Cerebellar nuclear complex (tissue), 1 donor: ENCODE measurements at regions not wholly inside any gene's neighbourhood (a gene's known extent, or its start where the extent isn't known, plus 50 kb on each side); places are given as distances from the start of the nearest gene placed in this dataset.
"Not testable (repeated sequence)": the region's sequence is repeated elsewhere in the genome, so short reads cannot be mapped to it uniquely, and the experiment has no call there.

ENCODE experiments used
- DNase-seq, 2 experiments: peaks; one replicate each; lab custom pipeline; 2025; lab: John Stamatoyannopoulos, UW

DNA sequence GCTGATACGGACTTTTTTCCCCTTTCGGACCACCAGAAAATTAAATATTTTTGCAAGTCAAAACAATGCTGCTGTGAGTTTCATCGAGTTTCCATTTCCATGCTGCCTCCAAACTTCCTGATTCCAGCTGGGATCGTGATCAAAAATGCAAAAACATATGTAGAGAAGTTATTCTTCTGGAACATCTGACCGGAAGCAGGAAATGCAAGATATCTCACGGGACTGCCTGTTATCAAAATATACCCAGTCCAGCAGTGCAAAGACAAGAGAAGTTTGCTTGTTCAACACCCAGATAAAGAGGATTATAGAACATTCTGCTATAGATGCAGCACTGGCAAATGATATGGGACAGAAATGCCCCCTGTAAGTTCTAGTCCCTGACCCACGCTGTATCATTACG is 726.7 kb upstream of the NR2F2 start:
- DNase-seq = no peak

DNA sequence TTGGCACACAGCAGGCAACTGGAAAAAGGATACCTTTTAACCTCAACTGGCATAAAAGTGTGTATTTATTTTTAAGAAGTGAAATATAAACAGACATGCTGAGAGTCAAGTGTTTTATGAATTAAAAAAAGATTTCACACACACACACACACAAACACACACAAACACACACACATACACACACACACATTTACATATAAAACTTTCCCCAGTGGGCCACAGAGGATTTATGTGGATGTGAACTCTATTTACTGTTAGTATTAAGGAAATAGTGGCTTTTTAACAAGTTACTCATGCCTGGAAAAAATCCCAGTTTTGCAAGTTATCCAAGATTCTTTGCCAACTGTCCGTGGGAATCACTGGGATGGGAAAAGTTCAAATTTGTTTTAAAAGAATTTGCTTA is 725.9 kb upstream of the NR2F2 start:
- no peak for DNase-seq

DNA sequence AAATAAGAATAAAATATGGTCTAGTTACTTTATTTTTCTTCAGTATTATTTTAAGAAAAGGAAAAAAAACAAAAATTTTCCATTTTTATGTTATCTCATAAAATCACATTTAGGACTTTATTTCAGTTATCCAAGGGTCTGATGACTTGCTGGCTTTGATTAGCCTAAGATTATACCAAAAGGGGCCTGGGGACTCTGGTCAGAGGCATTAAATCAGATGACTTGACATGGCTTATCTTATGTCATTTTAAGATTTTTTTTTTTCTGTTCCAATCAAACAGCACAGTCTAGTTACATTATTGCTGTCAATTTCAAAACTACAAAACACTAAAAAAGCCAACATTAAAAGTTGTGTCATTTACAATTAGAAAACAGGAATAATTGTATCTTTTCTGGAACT is 725.4 kb upstream of the NR2F2 start:
- DNase-seq = no peak

DNA sequence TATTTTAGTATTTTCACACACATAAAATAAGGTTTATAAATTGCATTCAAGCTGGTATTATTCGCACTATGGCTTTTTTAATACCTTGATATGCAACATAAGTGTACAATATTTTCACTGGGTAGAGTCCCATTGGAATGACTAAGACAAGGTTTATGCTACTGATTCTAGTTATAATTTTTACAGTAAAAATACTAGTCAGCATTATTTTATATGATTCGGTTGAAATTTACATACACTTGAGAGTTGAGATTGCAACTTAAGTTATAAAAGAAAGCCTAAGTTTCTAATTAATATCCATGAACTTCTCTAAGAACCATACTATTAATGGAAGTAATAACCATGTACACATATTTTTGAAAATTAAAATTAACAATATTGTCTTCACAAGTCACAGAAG is 723.9 kb upstream of the NR2F2 start:
- no peak for DNase-seq

DNA sequence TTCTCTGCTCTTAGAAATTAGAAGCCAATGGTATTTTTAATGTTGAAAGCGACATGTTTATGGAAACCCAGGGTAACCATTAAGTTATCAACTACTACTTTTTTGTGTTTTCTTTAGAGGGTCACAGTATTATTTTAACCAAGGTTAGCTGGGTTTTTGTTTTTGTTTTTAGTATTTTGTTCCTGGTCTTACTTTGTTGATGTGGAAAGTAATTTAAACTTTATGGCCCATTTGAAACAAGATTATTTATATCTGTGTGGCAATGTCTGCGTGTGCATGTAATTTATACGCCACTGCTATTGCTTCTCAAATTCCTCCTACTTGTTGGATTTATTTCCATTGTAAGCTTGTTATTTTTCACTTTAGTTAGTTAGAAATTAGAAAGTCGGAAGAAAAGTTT is 722.1 kb upstream of the NR2F2 start:
- no peak for DNase-seq

DNA sequence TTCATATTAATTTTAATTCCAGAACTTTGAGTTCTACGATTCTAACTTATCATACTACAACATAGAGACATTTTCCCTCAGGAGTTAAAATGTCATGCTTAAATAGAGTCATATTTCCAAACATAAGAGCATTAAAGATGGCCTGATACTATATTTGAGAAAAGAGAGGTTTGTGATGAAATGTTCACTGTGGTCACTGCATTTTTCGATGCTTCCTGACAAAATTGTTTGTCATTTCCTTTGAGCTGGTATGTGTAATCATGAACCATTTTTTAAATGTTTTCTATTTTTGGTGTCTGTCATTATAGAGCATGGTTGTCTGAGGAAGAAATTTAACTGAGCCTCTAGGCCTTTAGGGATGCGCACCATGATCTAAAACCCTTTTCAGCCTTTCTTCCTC is 721.4 kb upstream of the NR2F2 start:
- DNase-seq = no peak

DNA sequence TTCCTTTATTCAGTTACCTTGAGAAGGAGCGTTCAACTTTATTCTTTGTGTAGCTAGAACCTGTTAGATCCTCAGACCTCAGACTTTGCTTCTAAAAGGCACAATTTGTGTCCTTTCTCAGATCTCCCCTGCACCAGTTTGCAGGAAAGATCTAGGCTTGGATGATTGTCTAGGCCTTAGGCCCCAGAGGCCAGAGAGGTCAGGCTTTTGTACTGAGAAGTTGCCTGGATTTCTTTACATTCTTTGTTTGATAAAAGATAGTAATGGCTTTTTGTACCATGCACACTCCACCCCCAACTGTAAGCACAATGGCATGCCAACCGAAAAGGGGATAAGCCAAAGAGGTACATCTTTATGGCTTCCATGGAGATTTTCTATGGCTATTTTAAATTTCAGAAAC is 719.6 kb upstream of the NR2F2 start:
- DNase-seq = no peak

DNA sequence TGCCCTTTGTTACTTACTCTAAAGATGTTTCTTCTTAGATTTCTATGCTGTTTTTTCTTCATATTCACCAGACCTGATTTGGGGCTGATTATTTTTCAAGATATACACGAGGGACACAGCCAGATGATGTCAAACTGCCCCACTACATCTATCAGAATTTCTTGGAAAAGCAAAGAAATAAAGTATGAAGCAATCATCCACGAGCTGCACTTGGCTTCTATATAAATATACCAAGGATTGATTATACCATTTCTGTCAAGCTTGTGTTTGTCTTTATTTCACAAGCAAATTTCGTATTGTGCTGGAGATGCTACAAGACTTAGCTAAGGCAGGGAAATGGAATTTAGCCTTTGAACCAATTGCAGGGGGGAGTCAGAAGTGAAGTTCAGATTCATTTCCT is 715.1 kb upstream of the NR2F2 start:
- no peak for DNase-seq

DNA sequence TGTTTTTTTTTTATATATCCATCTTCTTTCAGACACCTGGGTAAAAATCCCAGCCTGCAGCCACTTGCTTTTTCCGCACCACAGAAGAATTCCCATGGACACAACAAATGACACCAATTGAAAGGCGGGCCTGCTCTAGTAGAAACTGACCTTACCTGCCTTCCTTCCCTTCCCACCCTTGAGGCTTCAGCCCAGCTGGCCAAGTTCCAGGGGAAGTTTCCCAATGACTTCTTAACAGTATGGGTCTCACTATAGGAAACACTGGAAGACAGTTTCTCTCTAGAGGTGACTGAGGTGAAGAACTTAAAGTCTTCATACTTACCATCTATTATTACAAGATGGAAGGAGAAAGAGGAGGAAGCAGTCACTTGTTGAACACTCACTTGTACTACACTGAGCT is 714.2 kb upstream of the NR2F2 start:
- no peak for DNase-seq

DNA sequence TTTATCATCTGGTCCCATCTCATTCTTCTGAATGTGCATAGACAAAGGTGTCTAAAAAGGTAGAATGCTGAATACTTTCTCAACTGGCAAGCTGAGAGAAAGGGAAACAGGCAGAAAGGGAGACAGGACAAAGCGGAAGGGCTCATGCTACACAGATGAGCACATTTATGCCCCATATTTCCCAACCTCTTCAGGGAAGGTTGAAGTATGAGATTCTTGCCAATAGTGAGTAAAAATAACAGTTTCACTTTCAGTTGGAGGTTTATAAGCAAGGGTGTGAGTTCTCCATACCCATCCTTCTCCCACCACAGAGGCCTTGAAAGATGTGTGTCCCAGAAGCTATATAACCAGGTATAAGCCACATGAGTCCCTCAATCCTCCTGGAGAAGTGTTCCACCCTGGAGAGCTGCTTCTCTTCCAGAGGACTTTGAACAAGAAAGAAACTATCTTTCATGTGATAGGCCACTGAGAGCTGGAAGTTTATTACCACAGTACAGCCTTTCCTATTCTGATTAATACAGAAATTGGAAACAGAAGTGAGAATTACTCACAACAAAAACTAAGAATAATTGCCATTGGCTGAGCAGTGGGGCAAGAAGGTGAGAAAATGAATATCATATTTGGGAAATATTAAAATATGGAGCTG is 709.4 kb upstream of the NR2F2 start:
- no peak for DNase-seq

DNA sequence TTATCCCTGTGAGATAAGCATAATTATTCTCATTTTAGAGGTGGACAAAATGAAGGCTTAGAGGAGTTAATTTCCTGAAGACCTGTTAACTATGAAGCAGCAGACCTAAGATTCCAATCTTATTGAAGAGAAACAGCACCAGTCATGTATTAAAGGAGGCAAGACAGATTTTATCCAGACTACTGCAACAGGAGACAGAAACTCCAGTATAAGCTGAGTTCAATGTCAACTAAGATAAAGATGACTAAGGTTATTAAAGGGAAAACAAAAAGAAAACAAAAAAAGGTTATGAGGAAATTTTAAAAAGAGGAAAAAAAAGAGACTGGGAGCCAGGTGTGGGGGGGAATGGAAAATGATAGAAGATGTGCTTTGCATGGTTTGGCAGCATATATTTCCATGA is 707.7 kb upstream of the NR2F2 start:
- DNase-seq = no peak

DNA sequence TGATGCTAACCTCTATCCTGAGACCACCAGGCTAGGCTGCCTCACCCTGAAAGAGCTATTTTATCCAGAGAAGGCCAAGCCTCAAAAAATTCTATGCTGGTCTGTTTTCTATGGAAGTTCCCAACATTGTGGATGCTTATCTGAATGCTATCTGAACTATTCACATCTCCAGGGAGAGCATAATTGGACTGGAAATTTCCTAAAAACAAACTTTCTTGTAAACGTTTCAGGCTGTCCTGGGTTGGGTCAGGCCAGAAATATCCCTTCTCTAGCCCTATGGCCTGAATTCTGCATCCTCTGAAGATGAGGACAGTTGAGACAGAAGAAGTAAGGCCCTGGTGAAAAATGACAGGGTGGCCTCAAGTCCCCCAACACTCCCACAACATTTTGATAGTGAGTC is 706.4 kb upstream of the NR2F2 start:
- no peak for DNase-seq

DNA sequence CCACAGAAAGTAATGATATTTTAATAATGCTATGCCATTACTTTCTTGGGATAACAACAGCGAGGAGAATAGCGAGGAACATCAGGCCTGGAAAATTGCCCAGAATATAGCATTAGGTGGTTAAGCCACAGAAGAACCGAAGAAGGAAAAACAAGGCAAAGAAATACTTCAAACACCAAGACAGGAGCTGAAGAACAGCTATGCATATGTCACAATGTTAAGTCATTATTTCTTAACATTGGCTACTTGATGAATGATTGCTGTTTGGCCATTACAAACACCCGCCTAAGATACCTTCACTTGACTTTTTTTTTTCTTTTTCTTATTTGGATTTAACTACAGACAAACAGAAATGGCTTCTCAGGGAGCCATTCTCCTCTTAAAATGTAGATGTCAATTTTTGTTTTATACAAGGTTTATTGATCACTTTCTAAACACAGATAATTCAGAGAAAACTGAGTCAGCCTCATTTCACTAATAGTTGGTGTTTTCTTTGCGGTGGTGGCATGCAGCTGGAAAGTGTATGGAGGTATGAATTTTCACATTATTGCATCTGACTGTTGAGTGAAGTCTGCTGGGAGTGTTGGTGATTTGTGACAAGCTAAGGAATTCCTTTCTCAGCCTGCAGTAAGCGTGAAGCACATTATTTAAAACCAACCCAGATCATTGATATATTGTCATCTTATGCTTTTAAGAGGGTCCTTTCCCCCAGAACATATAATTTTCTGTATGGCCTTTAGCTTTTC is 705.7 kb upstream of the NR2F2 start:
- DNase-seq = no peak

DNA sequence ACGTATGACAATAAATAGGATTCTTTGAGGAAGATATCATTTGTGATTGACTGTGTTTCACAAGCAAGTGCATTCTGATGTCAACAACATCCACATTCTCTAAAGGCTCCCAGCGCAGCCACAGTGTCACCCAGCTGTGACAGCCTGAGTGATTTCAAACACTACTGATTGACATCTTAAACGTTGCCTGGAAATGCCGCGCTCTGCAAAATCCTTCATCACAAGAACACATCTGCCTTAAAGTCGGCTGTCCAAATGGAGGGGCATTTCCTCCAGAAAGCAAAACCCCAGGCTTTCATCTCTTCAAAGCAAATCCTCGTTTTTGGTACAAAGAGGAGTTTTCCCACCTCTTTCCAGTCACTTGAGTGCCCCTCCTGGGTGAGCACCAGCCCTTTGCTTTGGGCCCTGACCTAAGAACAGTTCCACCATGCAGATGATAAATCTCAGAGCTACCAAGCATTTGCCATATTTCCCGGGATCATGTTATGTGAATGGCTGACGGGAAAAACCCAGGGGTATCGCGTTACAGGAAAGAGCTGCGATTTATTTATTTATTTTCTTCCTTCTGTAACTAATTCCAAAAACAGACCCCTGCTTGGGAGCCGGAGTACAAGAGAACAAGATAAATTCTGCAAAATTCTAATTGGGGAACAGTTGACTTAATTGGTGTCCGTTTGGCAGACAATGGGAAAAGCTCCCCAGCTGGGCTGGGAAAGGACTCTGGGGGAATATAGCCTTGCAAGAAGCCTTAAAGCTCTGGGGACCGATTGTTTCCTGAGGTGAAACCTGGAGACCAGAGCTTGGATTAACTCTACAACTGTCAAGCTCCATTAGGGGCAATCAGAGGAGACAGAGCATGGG is 703.8 kb upstream of the NR2F2 start:
- DNase-seq = no peak

DNA sequence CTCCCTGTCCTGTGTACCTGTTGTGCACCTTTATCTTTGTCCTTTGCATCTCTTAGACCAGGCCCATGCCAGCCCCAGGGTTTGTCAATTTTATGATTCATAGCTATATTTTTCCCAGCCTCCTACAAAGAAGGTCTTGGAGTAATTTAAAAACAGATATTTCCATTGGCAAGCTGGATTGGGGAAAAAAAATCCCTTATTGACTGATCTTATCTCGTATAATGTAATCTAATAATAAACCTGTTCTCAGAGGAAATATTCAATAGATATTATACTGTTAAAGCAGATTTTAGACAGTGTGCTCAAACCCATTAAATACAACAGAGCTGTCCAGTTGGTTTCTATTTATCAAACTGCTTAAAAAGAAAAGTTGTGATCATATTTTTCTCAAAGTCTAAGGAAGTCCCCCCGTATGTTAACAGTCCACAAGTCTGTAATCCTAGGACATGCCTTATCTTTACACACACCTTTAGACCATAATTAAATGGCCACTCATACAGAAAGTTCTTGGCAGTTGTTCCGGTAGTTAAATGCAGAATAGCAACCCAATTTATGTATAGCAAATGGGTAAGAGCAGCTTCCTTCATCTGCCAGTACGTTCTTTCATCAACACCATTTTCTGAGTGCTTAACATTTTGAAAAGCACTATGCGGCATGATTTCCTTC is 700.9 kb upstream of the NR2F2 start:
- DNase-seq = no peak

DNA sequence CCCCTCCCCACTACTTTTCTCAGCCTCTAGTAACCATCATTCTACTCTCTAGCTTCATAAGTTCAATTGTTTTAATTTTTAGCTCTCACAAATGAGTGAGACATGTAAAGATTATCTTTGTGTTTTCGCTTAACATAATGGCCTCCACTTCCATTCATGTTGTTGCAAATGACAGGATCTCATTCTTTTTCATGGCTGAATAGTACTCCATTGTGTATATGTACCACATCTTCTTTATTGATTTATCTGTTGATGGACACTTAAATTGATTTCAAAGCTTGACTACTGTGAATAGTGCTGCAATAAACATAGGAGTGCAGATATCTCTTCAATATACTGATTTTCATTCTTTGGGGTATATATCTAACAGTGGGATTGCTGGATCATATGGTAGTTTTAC is 699.8 kb upstream of the NR2F2 start:
- no peak for DNase-seq

DNA sequence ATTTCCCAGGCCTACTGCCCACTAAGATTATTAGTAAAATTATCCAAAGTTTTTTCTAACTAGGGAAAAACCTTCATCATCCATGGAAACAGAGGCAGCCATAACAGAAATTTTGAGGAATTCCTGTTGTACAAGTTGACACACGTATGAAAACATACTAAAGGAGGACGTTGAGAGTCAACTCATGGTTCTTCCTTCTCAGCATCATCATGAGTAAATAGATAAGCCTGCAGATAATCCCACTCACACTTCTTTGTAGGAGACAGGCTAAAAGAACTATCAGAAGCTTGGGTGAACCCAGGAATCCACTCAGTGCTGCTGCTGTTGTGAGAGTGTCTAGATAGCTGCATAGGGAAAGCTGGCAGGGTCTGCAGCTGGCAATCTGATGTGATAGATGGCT is 694.8 kb upstream of the NR2F2 start:
- DNase-seq = no peak

DNA sequence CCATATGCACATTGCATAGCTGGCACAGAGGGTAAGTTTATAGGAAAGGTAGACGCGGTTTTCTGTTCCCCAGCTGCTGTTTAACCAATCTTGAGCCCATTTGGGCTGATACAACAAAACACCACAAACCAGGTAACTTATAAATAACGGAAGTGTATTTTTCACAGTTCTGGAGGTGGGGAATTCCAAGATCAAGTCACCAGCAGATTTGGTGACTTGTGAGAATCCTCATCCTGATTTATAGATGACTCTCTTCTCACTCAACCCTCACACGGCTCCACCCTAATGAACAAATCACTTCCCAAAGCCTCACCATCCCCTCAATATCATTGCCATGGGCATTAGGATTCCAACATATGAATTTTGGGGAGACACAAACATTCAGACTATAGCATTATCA is 694.4 kb upstream of the NR2F2 start:
- DNase-seq = no peak

DNA sequence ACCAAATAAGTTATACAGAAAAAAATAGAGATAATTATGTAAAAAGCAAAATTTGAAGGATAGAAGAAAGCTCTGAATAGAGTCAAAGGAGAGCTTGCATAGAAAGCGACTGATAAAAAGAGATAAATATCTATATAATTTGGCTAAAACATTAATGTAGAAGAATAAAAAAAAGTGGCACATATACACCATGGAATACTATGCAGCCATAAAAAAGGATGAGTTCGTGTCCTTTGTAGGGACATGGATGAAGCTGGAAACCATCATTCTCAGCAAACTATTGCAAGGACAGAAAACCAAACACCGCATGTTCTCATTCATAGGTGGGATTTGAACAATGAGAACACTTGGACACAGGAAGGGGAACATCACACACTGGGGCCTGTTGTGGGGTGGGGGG is 693.3 kb upstream of the NR2F2 start:
- DNase-seq = not testable (repeated sequence)

DNA sequence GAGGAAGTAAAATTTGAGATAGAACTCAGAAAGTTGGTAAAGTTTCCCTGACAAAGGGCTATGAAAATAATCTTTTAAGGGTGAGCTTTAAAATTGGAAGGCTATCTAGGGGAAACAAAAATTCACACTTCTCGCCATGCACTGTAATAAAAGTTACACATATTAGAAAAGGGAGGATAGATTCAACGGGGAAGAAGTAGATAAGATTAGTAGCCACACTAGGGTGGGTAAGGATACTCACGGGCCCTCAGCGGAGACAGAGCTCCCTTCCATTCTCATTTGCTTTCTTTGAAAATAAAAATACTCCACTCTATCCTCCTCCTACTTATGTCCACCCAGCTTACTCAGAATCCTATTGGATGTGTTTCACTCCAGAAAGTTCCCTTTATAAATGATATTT is 691.3 kb upstream of the NR2F2 start:
- DNase-seq = no peak

DNA sequence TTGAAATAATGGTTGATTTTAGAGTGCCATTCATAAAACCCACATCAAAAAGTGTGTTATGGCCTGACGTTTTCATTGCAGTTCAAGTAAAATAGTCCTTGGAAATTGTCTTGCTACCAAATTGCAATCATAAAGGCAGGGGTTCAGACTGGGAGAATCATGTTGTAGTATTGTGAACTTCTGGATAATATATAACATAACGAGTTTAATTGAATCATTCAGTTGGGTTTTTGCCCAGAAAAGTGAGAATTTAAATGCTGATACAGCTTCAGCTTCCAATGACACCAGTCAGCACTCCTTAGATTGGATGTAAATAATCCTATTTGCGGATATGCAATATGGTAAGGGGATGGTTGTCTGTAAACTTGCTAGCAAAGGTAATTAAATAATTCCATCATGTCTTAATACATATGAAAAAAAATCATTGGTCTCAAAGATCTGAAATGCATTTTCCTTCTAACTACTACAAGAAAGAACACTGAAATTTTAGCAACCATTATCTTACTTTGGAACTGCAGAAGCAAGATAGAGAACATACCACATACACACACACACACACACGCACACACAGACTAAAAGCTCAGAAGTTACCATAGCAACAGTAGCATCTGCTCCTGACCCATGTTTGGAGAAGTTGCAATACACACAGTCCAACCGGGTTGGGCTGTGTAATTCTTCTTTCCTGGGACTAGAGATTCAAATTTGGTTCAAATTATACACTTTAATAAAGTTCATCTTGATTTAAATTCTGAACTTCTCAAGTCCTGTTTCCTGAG is 686.2 kb upstream of the NR2F2 start:
- DNase-seq = no peak
